T-helper 1 cell (primary cell): ENCODE measurements at regions not wholly inside any gene's neighbourhood (a gene's known extent, or its start where the extent isn't known, plus 50 kb on each side); places are given as distances from the start of the nearest gene placed in this dataset.
"Not testable (repeated sequence)": the region's sequence is repeated elsewhere in the genome, so short reads cannot be mapped to it uniquely, and the experiment has no call there.

Experiments
- DNase-seq, 5 donors: peaks; one replicate each; pipeline ENCODE4 v3.0.0-alpha.2; 2012 to 2020

DNA sequence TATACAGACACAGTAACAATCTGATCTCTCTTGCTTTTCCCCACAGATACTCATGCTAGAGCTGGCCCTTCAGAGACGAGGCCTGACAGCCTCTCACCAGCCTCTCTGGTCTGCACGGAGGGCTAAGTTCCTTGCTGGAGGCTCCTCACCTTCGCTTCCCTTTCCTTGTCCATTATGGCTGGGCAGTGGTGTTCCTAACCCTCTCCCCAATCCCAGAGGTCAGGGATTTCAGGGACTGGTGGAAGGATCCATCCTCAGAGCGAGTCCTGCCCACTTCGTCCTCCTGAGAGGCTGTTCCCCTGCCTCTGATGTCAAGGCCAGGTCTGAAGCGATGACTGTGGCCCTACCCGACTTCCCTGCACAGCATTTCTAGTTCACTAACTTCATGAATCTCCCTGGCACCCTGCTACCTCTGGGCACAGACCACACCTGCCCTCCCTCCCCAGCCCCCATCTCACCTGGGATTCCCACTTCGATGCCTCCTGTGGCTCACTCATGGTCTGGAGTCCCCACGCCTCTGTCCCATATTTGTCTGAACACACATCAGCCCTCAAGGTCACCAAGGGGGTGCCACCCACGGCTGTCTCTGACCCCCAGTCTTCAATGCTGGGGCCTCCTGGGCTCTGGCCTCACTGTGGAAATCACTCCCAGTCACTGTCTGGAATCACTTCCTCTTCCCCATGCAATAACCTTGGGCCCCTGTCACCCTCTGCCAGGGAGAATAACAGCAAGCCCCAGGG, 124.9 kb upstream of the PRR20G start:
- DNase-seq: no peak

DNA sequence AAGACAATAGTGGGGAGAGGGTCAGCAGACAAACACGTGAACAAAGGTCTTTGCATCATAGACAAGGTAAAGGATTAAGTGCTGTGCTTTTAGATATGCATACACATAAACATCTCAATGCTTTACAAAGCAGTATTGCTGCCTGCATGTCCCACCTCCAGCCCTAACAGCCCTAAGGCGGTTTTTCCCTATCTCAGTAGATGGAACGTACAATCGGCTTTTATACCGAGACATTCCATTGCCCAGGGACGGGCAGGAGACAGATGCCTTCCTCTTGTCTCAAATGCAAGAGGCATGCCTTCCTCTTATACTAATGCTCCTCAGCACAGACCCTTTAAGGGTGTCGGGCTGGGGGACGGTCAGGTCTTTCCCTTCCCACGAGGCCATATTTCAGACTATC, 124.0 kb upstream of the PRR20G start:
- not testable (repeated sequence) for DNase-seq

DNA sequence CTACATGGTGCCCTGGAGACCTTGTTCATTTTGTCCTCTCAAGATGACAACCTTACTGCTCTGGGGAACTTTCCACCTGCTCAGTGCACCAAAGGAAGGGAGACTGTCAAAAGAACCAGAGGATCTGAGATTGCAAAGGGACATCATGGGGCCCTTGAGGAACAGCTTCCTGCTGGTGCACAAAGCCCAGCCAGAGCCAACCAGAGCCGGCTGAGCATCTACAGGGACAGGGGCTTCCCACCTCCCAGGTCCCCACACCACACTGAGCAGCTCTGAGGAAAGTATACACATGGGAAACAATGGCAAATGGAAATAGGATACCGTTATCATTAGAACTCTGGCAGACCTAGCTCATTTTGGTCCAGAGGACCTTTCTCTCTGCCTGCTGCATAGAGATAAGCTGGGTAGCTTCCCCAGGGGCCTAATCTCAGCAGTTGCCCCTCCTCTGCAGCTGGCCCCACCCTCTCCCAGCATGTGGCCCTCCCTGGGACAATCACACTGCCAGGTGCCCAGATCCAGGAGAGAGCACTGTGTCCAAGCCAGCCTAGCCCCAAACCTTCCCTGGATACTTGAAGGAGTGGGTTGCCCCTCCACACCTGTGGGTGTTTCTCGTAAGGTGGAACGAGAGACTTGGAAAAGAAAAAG, 123.4 kb upstream of the PRR20G start:
- DNase-seq: no peak

DNA sequence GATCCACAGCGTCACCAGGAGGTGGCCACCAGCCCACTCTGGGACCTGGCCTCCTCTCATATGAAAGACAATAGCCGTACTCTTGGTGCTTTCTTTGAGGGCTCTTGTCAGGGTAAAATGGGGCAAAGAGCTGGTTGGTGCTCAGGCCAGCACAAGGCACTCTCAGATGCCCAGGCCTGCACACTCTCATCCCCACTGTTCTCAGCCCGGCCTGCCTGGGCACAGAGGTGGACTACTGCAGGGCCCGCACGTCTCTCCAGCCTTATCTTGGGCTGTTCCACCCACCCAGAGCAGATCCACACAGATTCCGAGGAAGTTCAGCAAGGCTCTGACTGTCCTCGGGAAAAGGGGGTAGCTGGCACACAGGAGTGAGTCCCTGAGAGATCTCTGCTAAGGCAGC, 122.8 kb upstream of the PRR20G start:
- no peak for DNase-seq

DNA sequence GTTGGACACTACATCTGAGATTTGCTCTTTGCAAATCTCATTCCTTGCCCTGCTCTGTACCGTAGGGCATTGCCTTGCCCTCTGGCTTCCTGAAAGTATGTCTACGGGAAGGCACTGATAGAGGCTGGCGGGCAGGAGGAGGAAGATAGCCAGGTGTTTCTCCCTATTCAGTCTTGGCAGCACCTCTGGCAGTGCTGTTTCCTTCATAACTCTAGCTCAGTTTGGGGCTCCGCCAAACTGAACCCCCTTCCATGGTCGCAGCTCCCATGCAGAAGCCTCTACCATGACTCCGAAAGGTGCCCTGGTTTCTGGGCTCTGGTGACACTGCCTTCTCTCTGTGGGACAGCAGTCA, 122.3 kb upstream of the PRR20G start:
- DNase-seq: no peak

DNA sequence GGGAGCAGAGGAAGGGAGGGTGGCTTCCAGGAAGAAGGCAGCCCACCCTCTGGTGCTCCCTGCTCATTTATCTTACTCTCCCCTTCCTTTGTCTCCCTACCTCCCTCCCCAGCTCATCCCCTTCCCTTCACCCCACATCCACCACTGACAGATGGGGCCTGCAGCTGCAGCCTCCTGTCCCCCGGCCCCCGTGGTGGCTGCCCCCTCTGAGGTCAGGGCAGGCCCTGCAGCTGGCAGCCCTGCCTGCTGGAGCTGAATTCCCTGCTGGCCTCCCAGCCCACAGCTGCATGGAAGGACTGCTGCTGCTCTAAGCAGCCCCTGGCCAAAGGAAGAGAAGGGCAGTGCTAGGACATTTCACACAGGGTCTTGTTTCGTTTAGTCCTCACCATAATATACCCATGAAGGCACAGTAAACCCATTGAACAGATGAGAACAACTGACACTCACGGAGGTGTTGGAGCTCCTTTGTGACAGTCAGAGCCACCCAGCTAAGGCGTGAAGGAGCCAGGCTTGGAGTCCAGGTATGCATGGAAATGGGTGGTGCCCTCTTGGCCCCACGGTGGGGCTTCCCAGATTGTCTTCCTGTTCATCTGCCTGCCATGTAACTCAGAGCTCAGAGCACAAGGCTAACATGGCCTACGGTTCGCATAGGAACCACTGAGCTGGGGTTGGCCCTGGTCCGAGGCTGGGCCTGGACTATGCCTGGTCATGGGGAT, 121.7 kb upstream of the PRR20G start:
- no peak for DNase-seq

DNA sequence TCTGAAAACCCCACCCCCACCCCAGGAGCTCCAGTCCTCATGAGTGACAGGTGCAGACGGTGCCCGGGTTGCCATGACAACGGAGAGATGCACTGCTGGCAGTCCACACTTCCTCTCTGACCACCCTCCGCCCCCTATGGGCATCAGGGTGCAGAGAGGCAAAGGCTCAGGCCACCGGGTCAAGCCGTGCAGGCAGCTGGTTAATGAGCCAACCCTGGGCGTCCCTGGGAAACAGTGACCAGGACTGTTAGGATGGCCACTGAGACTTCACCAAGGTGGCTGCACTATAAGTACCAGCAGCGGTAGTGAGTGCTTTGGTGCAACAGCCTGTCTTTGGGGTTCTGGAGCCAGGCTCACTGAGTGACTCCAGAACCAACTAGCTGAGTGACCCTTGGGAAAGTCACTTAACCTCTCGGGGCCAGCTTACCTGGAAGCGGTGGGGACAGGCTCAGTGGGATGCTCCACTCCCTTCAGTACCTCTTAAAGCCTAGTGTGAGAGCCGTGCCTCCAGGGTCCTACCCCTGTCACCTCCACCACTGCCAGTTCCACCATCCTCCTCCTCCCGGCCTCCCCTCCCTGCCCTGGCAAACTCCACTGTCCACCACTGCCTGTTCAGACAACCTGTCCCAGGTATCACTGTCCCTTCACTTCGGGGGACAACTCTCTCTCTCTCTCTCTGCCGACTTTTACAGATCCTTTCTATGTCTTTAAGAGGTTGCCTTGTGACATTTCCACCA, 121.0 kb upstream of the PRR20G start:
- no peak for DNase-seq

DNA sequence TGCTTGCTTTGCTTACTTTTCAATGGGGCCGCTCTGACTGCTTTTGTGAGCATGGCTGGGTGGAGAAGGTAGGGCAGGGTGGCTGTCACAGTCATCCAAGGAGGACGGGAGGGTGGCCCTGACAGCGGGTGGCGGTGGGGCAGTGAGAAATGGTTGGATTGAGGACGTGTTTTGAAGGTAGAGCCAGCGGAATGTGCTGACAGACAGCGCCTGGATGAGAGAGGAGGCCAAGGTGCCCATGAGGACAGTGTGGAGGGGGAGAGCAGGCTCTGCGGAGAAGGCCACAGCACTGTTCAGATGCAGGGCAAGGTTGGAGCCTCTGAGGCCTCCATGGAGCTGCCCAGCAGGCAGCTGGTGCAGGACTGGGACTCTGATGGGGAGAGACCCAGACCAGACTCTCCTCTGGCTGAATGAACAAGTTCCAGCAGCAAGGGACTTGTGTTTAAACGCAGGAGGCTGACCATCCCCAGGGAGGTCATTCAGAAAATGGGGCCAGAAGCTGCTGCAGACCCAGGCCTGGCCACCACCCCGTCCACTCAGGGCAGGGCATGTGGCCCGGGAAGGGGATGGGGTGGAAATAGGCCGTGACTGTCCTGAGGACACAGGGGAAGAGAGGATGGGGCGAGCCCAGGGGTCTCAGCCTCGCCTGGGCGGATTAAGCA, 120.3 kb upstream of the PRR20G start:
- DNase-seq: no peak

DNA sequence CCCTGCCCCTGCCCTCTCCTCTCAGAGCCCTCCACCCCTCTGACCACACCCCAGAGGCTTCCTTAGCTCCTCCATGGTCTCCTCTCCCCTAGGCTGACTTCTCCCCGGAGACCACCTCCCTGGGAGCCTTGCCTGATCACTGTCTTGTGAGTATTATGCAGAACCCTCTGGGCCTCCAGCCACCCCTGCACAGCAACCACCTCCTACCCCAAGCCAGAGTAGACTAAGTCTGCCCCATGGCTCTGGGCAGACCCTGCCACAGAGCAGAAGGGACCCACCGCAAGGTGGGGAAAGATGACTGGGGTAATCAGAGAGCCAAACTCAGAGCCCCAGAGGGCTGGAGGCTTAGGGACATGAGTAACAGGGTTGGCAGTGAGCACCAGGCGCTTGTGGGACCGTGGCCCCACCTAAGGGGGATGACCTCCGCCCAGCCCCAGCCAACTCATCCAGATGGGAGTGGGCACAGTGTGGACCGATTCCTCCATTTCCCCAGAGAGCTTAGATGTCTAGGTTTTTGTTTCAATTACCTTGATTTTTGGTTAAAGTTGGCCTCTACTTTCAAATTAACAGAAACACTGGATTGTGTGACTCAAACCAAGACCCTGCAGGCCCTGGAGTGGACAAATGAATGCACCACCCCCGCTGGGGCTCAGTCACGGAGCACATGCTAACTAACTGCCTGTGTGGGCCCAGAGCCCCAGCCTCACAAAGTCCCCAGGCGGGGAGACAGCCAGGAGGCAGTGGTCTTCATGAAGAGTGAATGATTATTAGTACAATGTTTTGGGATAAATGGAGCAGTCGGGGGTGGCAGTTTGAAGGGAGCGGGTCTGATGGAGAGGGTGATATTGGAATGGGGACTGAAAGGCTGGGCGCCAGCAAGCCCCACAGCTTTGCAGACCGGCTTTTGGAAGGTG, 119.4 kb upstream of the PRR20G start:
- no peak for DNase-seq

DNA sequence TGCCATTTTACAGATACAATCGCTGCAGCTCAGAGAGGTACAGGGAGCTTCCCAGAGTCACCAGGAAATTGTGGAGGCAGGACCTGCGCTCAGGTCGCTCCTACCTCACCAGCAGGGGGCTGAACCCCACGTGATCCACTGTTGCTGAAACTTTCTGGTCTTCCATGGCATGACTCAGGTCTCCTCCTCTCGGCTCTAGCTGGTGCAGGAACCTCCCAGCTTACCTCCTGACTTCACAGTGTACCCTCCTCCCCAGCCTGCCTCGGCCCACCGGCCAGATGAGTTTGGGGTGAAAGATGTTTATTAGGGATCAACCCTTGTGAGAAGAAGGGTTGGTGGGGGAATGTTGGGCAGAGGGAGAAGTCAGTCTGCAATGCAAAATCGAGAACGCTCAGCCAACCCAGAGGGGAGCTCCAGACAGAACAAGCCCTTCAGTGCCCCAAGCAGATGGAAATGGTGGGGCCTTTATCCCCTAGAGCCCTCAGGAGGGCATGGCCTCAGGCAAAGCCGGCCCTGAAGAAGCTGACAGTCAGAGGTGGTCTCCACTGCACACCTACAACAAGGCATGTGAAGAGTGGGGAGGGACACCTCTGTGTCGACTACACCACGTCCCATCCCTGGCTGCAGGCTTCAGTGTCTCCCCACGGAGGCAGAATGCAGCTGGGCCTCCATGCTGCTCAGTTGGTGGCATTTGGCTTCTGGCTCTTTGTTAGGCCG, 118.6 kb upstream of the PRR20G start:
- DNase-seq: no peak

DNA sequence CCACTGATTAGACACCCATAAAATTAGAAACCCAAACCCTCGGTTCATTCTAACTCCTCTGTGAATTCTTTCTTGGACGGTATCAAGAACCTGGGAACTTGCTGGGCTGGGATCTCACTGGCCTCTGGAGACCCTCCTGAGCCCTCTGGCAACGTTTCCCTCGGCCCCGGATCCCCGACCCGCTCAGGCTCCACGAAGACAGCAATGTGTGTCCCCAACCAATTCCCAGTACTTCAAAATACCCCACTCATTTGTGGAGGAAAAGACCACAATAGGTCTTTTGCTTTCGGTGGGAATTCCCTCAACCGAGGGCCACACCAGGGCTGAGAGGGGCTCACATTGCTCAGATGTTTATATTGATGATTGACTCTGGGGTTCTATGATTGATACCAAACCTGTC, 117.9 kb upstream of the PRR20G start:
- DNase-seq: no peak

DNA sequence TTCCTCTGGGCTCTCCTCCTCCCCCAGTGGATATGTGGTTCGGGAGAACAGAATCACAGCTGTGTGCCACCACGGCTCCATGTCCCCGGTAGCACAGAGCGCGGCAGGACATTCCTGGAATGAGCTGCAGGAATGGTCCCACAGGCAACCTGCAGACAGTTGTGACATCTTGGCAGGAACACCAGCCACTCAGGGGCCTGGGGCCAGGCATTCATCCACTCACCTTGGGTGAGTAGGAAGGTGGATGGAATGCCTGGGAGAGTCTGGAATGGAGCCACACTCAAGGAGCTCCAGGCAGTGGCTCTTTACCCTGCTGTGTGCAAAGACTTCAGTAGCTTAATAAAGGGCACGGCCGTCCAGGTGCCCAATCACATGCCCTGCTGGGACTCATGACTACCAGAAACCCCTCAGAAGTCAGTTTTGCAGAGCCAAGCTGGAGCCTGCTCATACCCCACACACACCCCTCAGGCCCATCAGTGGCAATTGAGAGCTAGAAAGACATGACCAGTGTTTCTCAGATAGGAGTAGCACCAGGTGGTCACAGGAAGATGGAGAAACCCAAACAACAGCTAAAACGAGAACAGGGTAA, 117.3 kb upstream of the PRR20G start:
- DNase-seq: no peak

DNA sequence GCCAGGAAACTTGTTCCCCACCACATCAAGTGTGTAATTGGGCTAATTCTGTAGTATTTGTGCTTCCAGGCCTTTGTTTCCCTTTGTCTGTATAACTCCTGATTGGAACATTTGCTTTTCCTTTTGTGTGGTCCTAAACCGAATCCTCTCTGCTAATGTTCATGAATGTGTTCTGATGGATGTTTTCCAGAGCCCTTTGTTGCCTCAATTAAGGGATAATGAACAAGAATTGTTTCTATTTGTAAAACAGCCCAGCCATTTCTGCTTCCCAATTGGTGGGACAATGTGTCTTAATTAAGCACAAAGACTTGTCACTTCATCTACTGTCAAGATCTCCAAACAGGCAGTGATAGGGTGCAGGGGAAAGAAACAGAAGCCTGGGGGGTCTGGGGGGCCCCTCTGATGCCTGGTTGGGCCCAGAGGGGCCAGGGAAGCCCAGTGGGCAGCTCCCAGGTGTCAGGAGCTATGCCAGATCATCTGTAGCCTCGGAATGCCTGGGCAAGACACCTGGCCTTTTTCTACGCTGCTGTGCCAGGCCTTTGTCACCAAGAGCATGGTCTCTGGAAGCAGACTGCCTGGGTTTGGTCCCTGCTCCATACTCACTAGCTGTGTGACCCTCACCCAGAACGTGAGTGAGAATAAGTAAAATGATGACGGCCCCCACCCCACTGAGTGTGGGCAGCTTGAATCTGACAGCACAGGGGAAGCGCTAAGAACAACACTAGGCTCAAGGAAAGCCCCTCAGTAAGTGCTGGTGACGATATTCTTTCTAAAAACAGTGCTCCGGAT, 116.6 kb upstream of the PRR20G start:
- no peak for DNase-seq

DNA sequence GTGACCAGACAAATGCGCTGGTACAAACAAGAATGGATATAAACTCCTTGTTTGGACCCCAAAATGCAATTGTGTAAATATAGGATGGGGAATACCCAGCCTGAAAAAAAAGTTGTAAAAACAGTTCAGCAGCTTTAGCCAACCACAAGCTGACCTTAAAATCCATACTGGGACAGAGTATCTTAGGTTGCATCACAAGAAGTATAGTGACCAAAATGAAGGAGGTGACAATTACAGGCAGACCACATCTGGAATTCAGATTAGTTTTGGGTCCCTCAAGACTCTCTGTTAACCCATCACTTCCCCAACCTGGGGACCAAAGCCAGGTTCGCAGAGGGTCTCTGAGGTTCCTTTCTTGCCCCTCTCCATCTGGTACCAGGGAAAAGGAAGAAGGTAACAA, 115.9 kb upstream of the PRR20G start:
- DNase-seq: no peak

DNA sequence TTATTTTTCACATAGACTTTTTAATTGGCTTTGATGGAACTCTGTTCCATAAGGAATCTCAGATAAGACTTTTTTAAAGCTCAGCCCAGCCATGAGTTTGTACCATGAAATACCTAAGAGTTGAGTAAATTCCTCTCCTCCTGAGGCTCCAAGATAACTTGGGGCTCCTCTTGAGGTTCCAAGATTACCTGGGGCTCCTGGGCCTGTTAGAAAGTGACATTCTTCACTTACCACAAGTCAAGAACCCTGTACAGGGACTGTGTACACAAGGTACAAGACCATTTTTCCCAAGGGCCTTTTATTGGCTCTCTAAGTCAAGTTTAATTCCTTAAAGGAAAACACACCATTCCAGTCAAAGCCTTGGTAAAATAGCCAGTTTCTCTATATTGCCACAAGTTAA, 111.3 kb upstream of the PRR20G start:
- no peak for DNase-seq

DNA sequence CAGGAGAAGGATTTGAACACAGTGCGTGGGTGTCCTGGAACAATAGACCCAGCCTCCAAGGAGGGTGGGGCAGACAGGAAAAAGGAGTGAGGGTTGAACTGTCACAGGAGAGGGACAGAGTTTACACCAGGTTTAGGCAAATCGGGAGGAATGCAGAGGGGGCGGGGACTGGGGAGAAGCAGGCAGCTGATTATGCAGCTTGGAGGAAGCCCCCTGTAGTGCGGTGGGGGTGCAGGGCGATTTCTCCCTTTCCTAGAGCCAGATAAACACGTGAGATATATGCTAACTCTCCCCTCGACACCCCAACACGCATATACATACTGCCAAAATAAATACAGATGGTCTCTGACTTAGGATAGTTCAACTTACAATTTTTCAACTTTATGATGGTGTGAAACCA, 108.6 kb upstream of the PRR20G start:
- no peak for DNase-seq

DNA sequence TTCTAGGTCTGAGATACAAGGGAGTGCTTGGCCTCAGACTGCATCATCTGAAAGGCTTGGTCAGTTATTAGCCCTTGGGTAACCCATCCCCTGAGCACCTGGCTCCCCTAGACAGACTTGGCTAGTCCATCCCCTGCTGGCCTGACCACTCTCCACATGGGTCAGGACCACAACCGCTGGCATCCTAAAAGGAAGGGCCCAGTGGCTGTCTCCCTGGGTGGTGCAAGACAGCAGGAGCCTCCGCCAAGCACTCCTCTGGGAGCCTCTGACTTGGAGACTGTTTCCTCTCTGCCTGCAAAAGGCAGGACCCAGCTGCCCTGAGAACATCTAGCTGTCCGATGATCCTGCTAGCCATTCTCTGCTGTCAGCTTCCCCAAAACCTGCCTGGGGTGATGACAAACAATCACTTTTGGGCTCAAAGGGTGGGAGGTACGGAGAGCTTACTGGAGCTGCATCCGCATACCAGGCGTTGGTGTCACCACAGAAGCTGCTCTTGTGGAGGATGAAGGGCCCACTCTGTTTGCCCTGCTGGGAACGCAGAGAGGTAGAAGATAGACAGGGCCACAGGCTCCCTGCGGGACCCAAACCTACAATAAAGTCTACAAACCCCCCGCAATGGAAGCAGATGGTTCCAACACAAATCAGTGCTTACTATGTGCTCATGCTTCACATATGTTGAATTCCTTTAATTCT, 108.0 kb upstream of the PRR20G start:
- no peak for DNase-seq

DNA sequence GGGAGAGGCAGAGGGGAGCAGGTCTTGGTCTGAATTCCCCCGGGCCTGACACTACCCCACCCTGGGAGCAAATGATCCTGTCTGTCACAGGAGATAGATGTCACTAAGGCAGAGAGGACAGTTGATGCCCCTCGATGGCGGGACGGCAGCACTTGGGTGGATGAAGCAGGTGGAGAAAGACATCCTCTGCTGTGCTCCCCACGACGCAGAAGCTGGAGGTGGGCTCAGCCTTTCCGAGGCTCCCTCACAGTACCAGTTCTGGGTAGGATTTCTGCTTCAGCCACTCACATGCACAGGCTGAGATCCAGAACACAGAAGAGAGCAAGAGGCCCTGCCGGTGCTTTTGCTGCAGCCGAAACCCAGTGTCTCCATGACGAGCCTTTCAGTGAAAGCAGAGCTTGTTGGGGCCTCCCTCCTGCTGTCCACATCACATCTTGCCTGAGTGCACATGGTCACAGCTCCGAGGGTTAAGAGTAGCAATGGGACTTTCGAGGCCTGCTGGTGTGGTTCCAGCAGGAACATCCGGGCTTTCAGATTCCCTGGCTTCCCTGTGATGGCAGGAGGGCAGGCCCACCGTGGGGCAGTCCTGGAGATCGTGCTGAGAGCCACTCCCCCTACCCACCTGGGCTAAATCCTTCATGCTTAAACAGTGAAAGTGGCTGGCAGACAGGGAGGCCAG, 107.3 kb upstream of the PRR20G start:
- DNase-seq: no peak

DNA sequence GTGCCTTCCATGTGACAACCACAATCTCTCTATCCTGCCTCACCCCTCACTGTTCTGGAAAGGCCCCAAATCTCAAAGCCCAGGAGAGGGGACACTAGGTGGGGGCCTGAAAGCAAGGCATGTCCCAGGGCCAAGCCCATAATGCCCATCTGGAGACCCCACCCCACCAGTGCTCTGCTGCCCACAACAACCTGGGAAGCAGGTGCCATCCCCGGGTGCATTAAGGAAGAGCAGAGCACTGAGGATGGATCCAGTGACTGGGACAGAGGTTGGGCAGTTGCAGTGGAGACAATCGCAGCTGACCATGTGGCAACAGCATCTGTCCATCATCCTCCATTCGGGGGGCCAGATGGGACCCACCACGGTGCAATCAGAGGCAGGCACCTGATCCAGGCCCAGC, 106.2 kb upstream of the PRR20G start:
- no peak for DNase-seq
